Tibial nerve (tissue), 4 donors: ENCODE measurements at regions not wholly inside any gene's neighbourhood (a gene's known extent, or its start where the extent isn't known, plus 50 kb on each side); places are given as distances from the start of the nearest gene placed in this dataset.

Experiments
- DNase-seq, 2 donors: peaks; one replicate each; pipeline ENCODE4 v3.0.0-alpha.2; 2019; ENCODE audit warnings: low spot score in 2 of 2
- H3K27ac ChIP-seq, 4 donors: fragments of 200-600 bp; sonication (generic) in 3 of 4; one replicate each; pipeline ENCODE4 v1.5.1; 2017 to 2019; ENCODE audit warnings: mild to moderate bottlenecking in 1 of 4
- H3K27me3 ChIP-seq, 2 donors: fragments of 200-600 bp; sonication (generic) in 1 of 2; one replicate each; pipeline versions ENCODE4 v1.5.1 to v1.6.0; 2017 to 2019
- H3K36me3 ChIP-seq, 3 donors: fragments of 200-600 bp; sonication (generic); one replicate each; pipeline ENCODE4 v1.5.1; 2018 to 2019
- H3K4me1 ChIP-seq, 4 donors: fragments of 200-600 bp; sonication (generic) in 3 of 4; one replicate each; pipeline ENCODE4 v1.5.1; 2017 to 2019
- H3K4me3 ChIP-seq, 4 donors: fragments of 200-600 bp; sonication (generic) in 3 of 4; one replicate each; pipeline ENCODE4 v1.5.1; 2017 to 2019; ENCODE audit warnings: mild to moderate bottlenecking in 1 of 4, moderate library complexity in 1 of 4
- H3K9me3 ChIP-seq, 4 donors: fragments of 200-600 bp; sonication (generic) in 3 of 4; one replicate each; pipeline ENCODE4 v1.5.1; 2017 to 2019
- EP300 ChIP-seq, 2 donors: sonication (generic); formaldehyde crosslinking; IDR thresholded peaks; one replicate each; pipeline ENCODE4 v1.6.1; 2017; ENCODE audit warnings: antibody characterized with exemption in 2 of 2, mild to moderate bottlenecking in 1 of 2
- POLR2A ChIP-seq, 2 donors: fragments of 450-650 bp; IDR thresholded peaks; one replicate each; pipeline ENCODE4 v1.6.1; 2017; ENCODE audit warnings: antibody characterized with exemption in 2 of 2, mild to moderate bottlenecking in 2 of 2, moderate library complexity in 2 of 2
- WGBS, 2 donors: methylation state at CpG; one replicate each; pipeline ENCODE4 v1.1.5; 2018; 5-methylcytosine and 5-hydroxymethylcytosine counted together
- TF ChIP-seq, protein P1 (sequence below), 5 experiments: fragments of 200-600 bp in 3 of 5; fragments of 450-650 bp in 2 of 5; sonication (generic) in 3 of 5; IDR thresholded peaks; one replicate each; pipeline ENCODE4 v1.5.1; 2016 to 2019; ENCODE audit warnings: antibody characterized with exemption in 5 of 5, mild to moderate bottlenecking in 3 of 5, moderate library complexity in 2 of 5

GRCh38 chr13:106850973-106851650 is 283.2 kb upstream of the ARGLU1 start:
- H3K9me3 ChIP-seq, result no peaks in the 10 kb centered on the region

GRCh38 chr13:106846571-106847448 is 278.9 kb upstream of the ARGLU1 start:
- no peaks in the 10 kb centered on the region for H3K4me1 ChIP-seq
- DNase-seq, result no peak
- H3K27ac ChIP-seq, result no peak overlapping the region
- no peaks in the 10 kb centered on the region for H3K36me3 ChIP-seq
- no peak overlapping the region for H3K4me3 ChIP-seq
- WGBS, 2 donors, result 77 to 82% methylated on average over 5 of the region's 5 CpGs
- no peaks in the 10 kb centered on the region for H3K9me3 ChIP-seq
- H3K27me3 ChIP-seq, result no peaks in the 10 kb centered on the region
- TF ChIP-seq EP300 (IDR thresholded peaks at IDR 0.05), result no peak
- no peak for TF ChIP-seq POLR2A (IDR thresholded peaks at IDR 0.05)
- TF ChIP-seq, protein P1, sequence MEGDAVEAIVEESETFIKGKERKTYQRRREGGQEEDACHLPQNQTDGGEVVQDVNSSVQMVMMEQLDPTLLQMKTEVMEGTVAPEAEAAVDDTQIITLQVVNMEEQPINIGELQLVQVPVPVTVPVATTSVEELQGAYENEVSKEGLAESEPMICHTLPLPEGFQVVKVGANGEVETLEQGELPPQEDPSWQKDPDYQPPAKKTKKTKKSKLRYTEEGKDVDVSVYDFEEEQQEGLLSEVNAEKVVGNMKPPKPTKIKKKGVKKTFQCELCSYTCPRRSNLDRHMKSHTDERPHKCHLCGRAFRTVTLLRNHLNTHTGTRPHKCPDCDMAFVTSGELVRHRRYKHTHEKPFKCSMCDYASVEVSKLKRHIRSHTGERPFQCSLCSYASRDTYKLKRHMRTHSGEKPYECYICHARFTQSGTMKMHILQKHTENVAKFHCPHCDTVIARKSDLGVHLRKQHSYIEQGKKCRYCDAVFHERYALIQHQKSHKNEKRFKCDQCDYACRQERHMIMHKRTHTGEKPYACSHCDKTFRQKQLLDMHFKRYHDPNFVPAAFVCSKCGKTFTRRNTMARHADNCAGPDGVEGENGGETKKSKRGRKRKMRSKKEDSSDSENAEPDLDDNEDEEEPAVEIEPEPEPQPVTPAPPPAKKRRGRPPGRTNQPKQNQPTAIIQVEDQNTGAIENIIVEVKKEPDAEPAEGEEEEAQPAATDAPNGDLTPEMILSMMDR (IDR thresholded peaks at IDR 0.05), result no peak

More at GRCh38 chr13:106850973-106851650, 283.2 kb upstream of the ARGLU1 start:
- TF ChIP-seq, protein P1 (IDR thresholded peaks at IDR 0.05), result no peak
- TF ChIP-seq EP300 (IDR thresholded peaks at IDR 0.05) (no peak), POLR2A (IDR thresholded peaks at IDR 0.05) (no peak)
- Histone ChIP-seq H3K27ac (no peak overlapping the region), H3K4me3 (no peak overlapping the region), H3K27me3 (no peaks in the 10 kb centered on the region), H3K4me1 (no peaks in the 10 kb centered on the region), H3K36me3 (no peaks in the 10 kb centered on the region)
- 80 to 81% methylated on average over 7 of the region's 7 CpGs for WGBS, 2 donors
- no peak for DNase-seq

DNA sequence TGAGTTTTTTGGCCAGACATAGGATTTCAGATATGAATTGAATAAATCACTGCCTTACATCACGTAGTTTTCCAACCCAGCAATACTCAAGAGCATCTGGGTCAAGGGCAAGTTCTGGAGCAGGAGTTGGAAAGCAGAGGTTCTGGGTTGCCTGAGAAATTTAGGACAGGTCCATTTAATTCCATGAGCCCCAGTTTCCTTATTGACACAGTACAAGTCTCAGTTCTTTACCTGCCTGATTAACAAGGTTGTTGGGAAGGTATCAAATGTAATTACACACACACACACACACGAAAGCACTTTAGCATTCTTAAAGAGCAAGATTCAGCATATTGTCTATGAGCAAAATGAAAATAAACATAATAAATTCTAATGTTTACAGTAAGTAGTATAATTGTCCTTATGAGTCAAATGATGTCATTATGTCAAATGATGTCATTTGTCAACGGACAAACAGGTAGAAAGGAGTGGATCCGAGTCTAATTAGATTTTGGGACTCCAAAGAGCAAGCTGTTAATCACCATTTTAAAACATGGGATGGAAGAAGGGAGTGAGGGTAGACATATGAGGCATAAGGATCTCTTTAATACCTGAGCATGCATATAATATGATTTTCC is 268.4 kb upstream of the ARGLU1 start:
- Histone ChIP-seq H3K4me3 (no peak overlapping the region), H3K4me1 (no peaks in the 10 kb centered on the region), H3K27ac (no peak overlapping the region), H3K9me3 (peaks cover 0 to 12% (median 0%) of the 10 kb centered on the region in 4 donors), H3K27me3 (no peaks in the 10 kb centered on the region), H3K36me3 (no peaks in the 10 kb centered on the region)
- WGBS, 2 donors, result 65 to 72% methylated on average over 4 of the region's 4 CpGs
- TF ChIP-seq, protein P1 (IDR thresholded peaks at IDR 0.05), result no peak
- no peak for TF ChIP-seq EP300 (IDR thresholded peaks at IDR 0.05)
- TF ChIP-seq POLR2A (IDR thresholded peaks at IDR 0.05), result no peak
- no peak for DNase-seq

DNA sequence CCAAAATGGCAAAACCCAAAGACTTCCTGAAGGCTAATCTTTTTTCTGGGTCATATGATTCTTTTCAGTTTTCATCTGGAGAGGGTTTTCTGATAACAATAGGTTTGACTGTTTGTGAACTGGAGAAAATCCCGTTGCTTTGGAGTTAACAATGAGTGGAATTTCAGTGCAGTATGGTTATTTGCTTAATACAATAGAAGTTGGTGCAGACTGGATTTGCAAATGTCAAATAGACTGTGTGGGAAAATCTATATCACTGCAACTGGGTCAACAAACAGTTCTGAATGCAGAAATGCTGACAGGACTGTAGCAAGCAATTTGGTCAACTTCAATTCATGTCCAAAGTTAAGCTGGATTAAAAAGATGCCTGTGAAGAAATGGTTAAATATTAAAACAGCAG is 267.5 kb upstream of the ARGLU1 start:
- 3 to 8% methylated on average over 1 of the region's 1 CpG for WGBS, 2 donors
- TF ChIP-seq POLR2A (IDR thresholded peaks at IDR 0.05) (no peak), EP300 (IDR thresholded peaks at IDR 0.05) (no peak)
- TF ChIP-seq, protein P1 (IDR thresholded peaks at IDR 0.05), result no peak

More for the DNA sequence above, 267.5 kb upstream of the ARGLU1 start:
- Histone ChIP-seq H3K36me3 (no peaks in the 10 kb centered on the region), H3K4me1 (no peaks in the 10 kb centered on the region), H3K9me3 (peaks cover 0 to 12% (median 0%) of the 10 kb centered on the region in 4 donors), H3K27me3 (no peaks in the 10 kb centered on the region), H3K27ac (no peak overlapping the region), H3K4me3 (no peak overlapping the region)
- no peak for DNase-seq
